NCI-H510A (cell line): ENCODE measurements at regions not wholly inside any gene's neighbourhood (a gene's known extent, or its start where the extent isn't known, plus 50 kb on each side); places are given as distances from the start of the nearest gene placed in this dataset.
"Not testable (repeated sequence)": the region's sequence is repeated elsewhere in the genome, so short reads cannot be mapped to it uniquely, and the experiment has no call there.

Source experiments
- DNase-seq: peaks from one replicate; lab custom pipeline; 2025; lab: John Stamatoyannopoulos, UW

- DNase-seq: peak; percentile 13
Observed at GRCh38 chr12:25328072-25328712, 77.5 kb upstream of the KRAS start.

GRCh38 chr12:25327321-25327720 is 76.6 kb upstream of the KRAS start:
- DNase-seq: no peak

- DNase-seq: no peak
Observed at GRCh38 chr12:25326326-25326725, 75.6 kb upstream of the KRAS start.

GRCh38 chr12:25324861-25325260 is 74.1 kb upstream of the KRAS start:
- DNase-seq: no peak

- DNase-seq: no peak
Observed at GRCh38 chr12:25323581-25323982, 72.9 kb upstream of the KRAS start.

- DNase-seq: no peak
Observed at GRCh38 chr12:25322918-25323531, 72.3 kb upstream of the KRAS start.

- no peak for DNase-seq
Observed at GRCh38 chr12:25322351-25322750, 71.6 kb upstream of the KRAS start.

- DNase-seq: no peak
Observed at GRCh38 chr12:25321772-25322171, 71.0 kb upstream of the KRAS start.

GRCh38 chr12:25320123-25321006 is 69.6 kb upstream of the KRAS start:
- no peak for DNase-seq

GRCh38 chr12:25319233-25319984 is 68.7 kb upstream of the KRAS start:
- DNase-seq: no peak

GRCh38 chr12:25317553-25317952 is 66.8 kb upstream of the KRAS start:
- no peak for DNase-seq

- no peak for DNase-seq
Observed at GRCh38 chr12:25315388-25315787, 64.7 kb upstream of the KRAS start.

- DNase-seq: not testable (repeated sequence)
Observed at GRCh38 chr12:25313266-25313990, 62.7 kb upstream of the KRAS start.

- no peak for DNase-seq
Observed at GRCh38 chr12:25311506-25311905, 60.8 kb upstream of the KRAS start.

- not testable (repeated sequence) for DNase-seq
Observed at GRCh38 chr12:25310071-25310470, 59.3 kb upstream of the KRAS start.

GRCh38 chr12:25308756-25309155 is 58.0 kb upstream of the KRAS start:
- DNase-seq: no peak

- no peak for DNase-seq
Observed at GRCh38 chr12:25307818-25308217, 57.1 kb upstream of the KRAS start.

GRCh38 chr12:25301798-25302197 is 51.1 kb upstream of the KRAS start:
- DNase-seq: no peak
